Stimulated activated CD4-positive, alpha-beta T cell treated with anti-CD3 and anti-CD28 coated beads, Interleukin-2, amount 100 ng/mL, for 24 hours (primary cell): ENCODE measurements at regions not wholly inside any gene's neighbourhood (a gene's known extent, or its start where the extent isn't known, plus 50 kb on each side); places are given as distances from the start of the nearest gene placed in this dataset.
A peak's percentile ranks its signal among the peaks of the same experiment; 100 is the strongest.

Source experiments
- DNase-seq, 2 donors: peaks; one replicate each; pipeline ENCODE4 v3.0.0-alpha.2; 2020

DNA sequence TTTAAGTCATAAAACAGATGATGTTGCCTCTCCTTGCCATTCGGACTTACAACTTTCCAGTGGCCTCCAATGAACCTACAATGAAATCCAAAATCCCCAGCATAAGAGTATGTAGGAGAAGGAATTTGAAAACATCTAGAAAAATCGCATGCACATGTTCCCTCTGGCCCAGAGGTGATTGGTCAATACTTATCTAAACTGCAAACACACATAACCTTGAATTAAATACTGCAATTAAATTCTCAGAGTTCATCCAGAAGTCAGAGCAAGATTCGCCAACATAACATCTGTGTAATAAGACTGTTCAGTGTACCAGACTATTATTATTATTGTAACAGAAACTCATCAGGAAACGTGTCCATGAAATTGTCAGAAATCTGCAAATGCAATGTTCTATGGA lies 82.2 kb upstream of the USP29 start:
- DNase-seq = no peak

GRCh38 chr19:57047743-57048142 lies 72.0 kb upstream of the USP29 start:
- DNase-seq = no peak

GRCh38 chr19:57050863-57051262 lies 68.9 kb upstream of the USP29 start:
- no peak for DNase-seq

DNA sequence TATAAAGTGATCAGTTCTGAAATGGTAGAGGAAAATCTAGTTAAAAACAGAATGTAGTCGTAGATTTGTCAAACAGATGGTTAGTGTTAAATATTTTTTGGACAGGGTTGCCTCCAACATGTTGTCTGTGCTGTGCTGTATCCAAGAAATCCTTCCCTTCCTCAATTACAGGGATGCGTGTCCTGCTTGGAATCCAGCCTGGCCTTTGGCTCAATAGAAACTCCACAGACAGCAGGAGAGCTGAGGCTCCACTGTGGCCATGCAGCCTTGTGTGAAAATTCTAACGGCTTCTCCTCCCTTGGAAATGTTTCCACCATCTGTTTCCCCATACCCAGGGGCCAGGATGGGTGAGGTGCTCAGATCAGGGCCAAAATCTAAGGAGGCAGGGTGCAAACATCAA lies 67.7 kb upstream of the USP29 start:
- DNase-seq = no peak

GRCh38 chr19:57053401-57053800 lies 66.4 kb upstream of the USP29 start:
- no peak for DNase-seq

- DNase-seq = no peak
Measured at GRCh38 chr19:57055956-57056355, 63.8 kb upstream of the USP29 start.

- no peak for DNase-seq
Measured at GRCh38 chr19:57057036-57057686, 62.6 kb upstream of the USP29 start.

DNA sequence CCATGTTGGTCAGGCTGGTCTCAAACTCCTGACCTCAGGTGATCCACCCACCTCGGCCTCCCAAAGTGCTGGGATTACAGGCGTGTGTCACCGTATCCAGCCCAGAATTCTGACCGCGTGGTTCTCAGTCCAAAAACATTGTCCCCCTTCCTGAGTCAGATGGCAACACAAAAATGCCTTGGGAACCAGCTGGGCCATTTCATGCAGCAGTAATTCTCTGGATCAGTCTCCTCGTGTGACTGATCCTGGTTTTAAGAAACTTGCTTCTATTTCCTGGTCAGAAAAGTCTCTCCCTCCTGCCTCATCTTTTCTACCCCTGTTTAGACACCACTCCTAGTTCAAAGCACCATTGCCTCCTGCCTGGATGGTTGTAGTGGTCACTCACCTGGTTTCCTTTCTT lies 60.9 kb upstream of the USP29 start:
- no peak for DNase-seq

DNA sequence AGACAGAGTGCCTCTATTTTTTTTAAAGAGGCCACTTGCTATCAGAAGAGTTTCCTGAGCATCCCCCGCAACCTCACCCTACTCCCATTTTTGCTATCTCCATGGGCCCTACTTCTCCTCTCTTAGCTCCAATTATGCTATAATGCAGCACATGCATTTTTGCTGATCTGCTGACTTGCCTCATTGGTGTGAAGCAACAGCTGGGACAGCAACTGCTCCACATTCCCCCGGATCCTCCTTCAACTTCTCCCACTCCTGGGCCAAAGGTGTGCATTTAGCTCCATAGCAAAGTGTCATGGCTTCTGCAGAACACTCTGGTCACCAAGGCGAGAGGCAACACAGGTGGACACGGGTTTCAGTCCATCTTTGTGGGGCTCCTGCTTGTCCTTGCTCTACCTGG lies 56.7 kb upstream of the USP29 start:
- no peak for DNase-seq

DNA sequence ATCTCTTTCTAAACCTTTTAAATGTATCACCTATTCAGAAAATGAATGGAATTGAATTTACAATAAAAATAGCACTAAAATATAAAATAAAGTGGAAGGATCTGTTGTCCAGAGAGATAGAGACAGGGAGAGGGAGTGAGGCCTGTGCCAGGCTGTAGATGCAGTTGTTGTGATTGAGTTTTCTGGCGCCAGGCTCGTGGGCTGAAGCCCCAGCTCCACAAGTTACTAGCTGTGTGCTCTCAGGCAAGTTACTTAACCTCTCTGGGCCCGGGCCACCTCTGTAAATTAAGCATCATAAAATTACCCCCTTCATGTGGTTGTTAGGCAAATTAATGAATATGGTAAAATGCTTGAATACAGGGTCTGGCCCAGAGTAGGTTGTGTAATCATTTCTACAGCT lies 52.3 kb upstream of the USP29 start:
- DNase-seq = no peak

DNA sequence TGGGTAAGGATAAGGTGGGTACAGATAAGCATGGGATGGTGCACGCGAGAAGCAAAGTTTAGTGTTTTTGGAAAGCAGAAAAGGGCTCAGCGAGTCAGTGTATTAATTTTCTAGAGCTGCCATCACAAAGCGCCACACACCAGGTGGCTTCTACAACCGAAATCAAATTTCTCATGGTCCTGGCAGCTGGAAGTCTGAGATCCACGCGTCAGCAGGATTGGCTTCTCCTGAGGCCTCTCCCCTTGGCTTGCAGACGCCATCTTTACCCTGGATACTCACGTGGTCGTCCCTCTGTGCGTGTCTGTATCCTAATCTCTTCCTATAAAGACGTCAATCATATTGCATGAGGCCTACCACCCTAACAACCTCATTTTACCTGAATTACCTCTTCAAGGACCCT lies 51.5 kb upstream of the USP29 start:
- DNase-seq = no peak

DNA sequence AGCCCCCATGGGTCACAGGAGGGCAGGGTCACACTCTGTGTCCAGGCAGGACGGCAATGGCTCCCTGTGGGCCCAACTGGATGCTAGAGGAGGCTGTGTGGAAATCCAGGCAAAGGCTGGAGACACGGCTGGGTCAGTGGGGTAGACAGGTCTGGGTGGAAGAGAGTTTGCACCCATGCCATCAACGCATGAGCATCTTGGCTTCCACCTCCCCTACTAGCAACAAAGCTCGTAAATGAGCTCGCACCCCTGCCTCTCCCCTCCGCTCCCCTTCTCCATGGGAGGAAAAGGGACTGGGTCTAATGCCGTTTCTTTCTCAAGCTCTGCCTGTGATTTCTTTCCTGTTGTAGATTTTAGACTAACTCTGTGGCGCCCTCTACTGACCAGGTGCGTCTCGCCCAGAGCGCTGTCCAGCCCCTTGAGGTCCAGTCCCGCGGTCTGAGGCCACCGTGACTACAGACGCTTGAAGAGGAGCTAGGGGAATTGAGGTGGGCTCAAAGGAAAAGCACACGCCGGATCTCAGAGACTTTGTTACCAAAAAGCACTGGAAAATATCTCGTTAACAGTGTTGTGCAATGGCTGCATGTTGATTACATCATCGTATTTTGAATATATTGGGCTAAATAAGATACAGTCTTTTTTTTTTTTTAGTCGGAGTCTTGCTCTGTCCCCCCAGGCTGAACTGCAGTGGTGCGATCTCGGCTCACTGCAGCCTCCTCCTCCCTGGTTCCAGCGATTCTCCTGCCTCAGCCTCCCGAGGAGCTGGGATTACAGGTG lies 50.7 kb upstream of the USP29 start:
- peak in 1 of 2 donors; percentile 1 for DNase-seq
